SK-N-SH (cell line): ENCODE measurements at regions not wholly inside any gene's neighbourhood (a gene's known extent, or its start where the extent isn't known, plus 50 kb on each side); places are given as distances from the start of the nearest gene placed in this dataset.

ENCODE experiments used
- CTCF ChIA-PET: fragments of 300-600, 350-600 bp; formaldehyde crosslinking; extraction: SDS; loops from one replicate; lab custom pipeline; 2021; lab: Yijun Ruan, JAX
- POLR2A ChIA-PET: fragments of 350-600 bp; sonication (Branson Sonifier 250); formaldehyde crosslinking; extraction: SDS; loops from one replicate; lab custom pipeline; 2020; ENCODE audit warnings: antibody characterized with exemption, inconsistent platforms; lab: Yijun Ruan, JAX
- DNase-seq: peaks from one replicate; pipeline ENCODE4 v3.0.0; 2012
- H2AFZ ChIP-seq: fragments of 200-600 bp; sonication (generic); 2 replicates; pipeline ENCODE4 v1.8.1; 2016; ENCODE audit warnings: antibody characterized with exemption, mild to moderate bottlenecking, low read depth
- H3F3A ChIP-seq: fragments of 200-600 bp; sonication (generic); replicated peaks from 2 replicates; pipeline ENCODE3; 2016; ENCODE audit warnings: antibody characterized with exemption, mild to moderate bottlenecking; ENCODE audit not compliant: insufficient read depth
- H3K27ac ChIP-seq, 2 experiments: fragments of 200-500 bp in 1 of 2; fragments of 200-600 bp in 1 of 2; sonication (Bioruptor generic) in 1 of 2; sonication (generic), shearing (Covaris generic) in 1 of 2; 2 replicates each; pipeline versions ENCODE4 v1.5.1 to v1.6.1; 2014 to 2016; ENCODE audit warnings: low read depth in 2 of 2, inconsistent platforms in 1 of 2, low read length in 1 of 2, mild to moderate bottlenecking in 1 of 2, mixed read lengths in 1 of 2
- H3K27me3 ChIP-seq: fragments of 200-600 bp; sonication (generic), shearing (Covaris generic); 2 replicates; pipeline ENCODE4 v1.6.1; 2016; ENCODE audit warnings: mixed run types; ENCODE audit not compliant: insufficient read depth
- H3K36me3 ChIP-seq, 2 experiments: fragments of 200-500 bp in 1 of 2; fragments of 200-600 bp in 1 of 2; sonication (Bioruptor generic) in 1 of 2; sonication (generic) in 1 of 2; replicated peaks in 1 of 2; 2 replicates each; pipeline versions ENCODE3 to v1.5.1; 2014 to 2016; ENCODE audit warnings: low read length in 1 of 2, mild to moderate bottlenecking in 1 of 2; ENCODE audit not compliant: insufficient read depth in 2 of 2, control insufficient read depth in 1 of 2
- H3K4me1 ChIP-seq, 2 experiments: fragments of 200-500 bp in 1 of 2; fragments of 200-600 bp in 1 of 2; sonication (Bioruptor generic) in 1 of 2; sonication (generic), shearing (Covaris generic) in 1 of 2; 2 replicates each; pipeline versions ENCODE4 v1.5.1 to v1.6.1; 2014 to 2016; ENCODE audit warnings: low read depth in 1 of 2, low read length in 1 of 2, mixed run types in 1 of 2; ENCODE audit not compliant: insufficient read depth in 2 of 2, control insufficient read depth in 1 of 2
- H3K4me2 ChIP-seq: fragments of 200-600 bp; sonication (generic), shearing (Covaris generic); 2 replicates; pipeline ENCODE4 v1.6.1; 2017; ENCODE audit warnings: mixed run types
- H3K4me3 ChIP-seq, 2 experiments: fragments of 200-500 bp in 1 of 2; fragments of 200-600 bp in 1 of 2; sonication (Bioruptor generic) in 1 of 2; sonication (generic), shearing (Covaris generic) in 1 of 2; 2 replicates each; pipeline versions ENCODE4 v1.5.1 to v1.8.1; 2014 to 2016; ENCODE audit warnings: low read depth in 2 of 2, inconsistent platforms in 1 of 2, low read length in 1 of 2, mild to moderate bottlenecking in 1 of 2, mixed read lengths in 1 of 2, moderate library complexity in 1 of 2
- H3K79me2 ChIP-seq: fragments of 200-600 bp; sonication (generic); 2 replicates; pipeline ENCODE4 v1.8.1; 2017; ENCODE audit warnings: mild to moderate bottlenecking; ENCODE audit not compliant: insufficient read depth
- H3K9ac ChIP-seq: fragments of 200-600 bp; sonication (generic); 2 replicates; pipeline ENCODE4 v1.6.1; 2017; ENCODE audit warnings: mixed run types
- H3K9me2 ChIP-seq: fragments of 200-600 bp; sonication (generic); 2 replicates; pipeline ENCODE4 v1.6.1; 2017; ENCODE audit warnings: mixed run types
- H3K9me3 ChIP-seq: fragments of 200-600 bp; sonication (generic); 2 replicates; pipeline ENCODE4 v1.6.1; 2017; ENCODE audit warnings: mixed run types, mild to moderate bottlenecking, moderate library complexity
- H4K20me1 ChIP-seq: fragments of 200-600 bp; sonication (generic); 2 replicates; pipeline ENCODE4 v1.6.1; 2017; ENCODE audit warnings: mild to moderate bottlenecking, mixed run types; ENCODE audit not compliant: insufficient read depth
- ELF1 ChIP-seq: IDR thresholded peaks from 2 replicates; pipeline ENCODE4 v1.4.0; 2012
- EP300 ChIP-seq, 2 experiments: IDR thresholded peaks; 2 replicates each; pipeline versions ENCODE4 v1.4.0 to v1.6.1; 2012; ENCODE audit warnings: borderline replicate concordance in 1 of 2, low read depth in 1 of 2, low read length in 1 of 2
- EZH2phosphoT487 ChIP-seq: fragments of 200-600 bp; sonication (generic); IDR thresholded peaks from 2 replicates; pipeline ENCODE4 v1.6.1; 2017; ENCODE audit warnings: low read depth, mixed run types, mild to moderate bottlenecking, antibody characterized with exemption, moderate library complexity, borderline replicate concordance
- GATA2 ChIP-seq: sonication (generic); formaldehyde crosslinking; IDR thresholded peaks from 2 replicates; pipeline ENCODE4 v1.5.0; 2020; ENCODE audit warnings: mild to moderate bottlenecking, missing genetic modification reagents
- MEF2A ChIP-seq: IDR thresholded peaks from 2 replicates; pipeline ENCODE4 v1.4.0; 2012; ENCODE audit warnings: low read depth, borderline replicate concordance
- MXI1 ChIP-seq: IDR thresholded peaks from 2 replicates; pipeline ENCODE4 v1.6.1; 2012; ENCODE audit warnings: mild to moderate bottlenecking, low read depth, low read length, improper control_type of control experiment
- NFIC ChIP-seq: IDR thresholded peaks from 2 replicates; pipeline ENCODE4 v1.4.0; 2012; ENCODE audit warnings: borderline replicate concordance
- NRF1 ChIP-seq: IDR thresholded peaks from 2 replicates; pipeline ENCODE4 v1.6.1; 2012; ENCODE audit warnings: low read depth, mild to moderate bottlenecking, low read length
- RFX5 ChIP-seq: IDR thresholded peaks from 2 replicates; pipeline ENCODE4 v1.6.1; 2012; ENCODE audit warnings: mild to moderate bottlenecking, improper control_type of control experiment, low read length
- RXRA ChIP-seq: IDR thresholded peaks from 2 replicates; pipeline ENCODE4 v1.4.0; 2012; ENCODE audit warnings: low read depth, mild to moderate bottlenecking, borderline replicate concordance
- SMC3 ChIP-seq: IDR thresholded peaks from 2 replicates; pipeline ENCODE4 v1.6.1; 2012; ENCODE audit warnings: low read depth, low read length, improper control_type of control experiment
- TAF1 ChIP-seq: IDR thresholded peaks from 2 replicates; pipeline ENCODE4 v1.6.1; 2012; ENCODE audit warnings: low read depth, mild to moderate bottlenecking, low read length, moderate library complexity, borderline replicate concordance
- TCF12 ChIP-seq: IDR thresholded peaks from 2 replicates; pipeline ENCODE4 v1.4.0; 2012
- WGBS: methylation state at CpG from one replicate; pipeline ENCODE4 v1.1.6; 2017; ENCODE audit warnings: low lambda C conversion rate; 5-methylcytosine and 5-hydroxymethylcytosine counted together
- TF ChIP-seq, protein P1 (sequence below): fragments of 150-350 bp; IDR thresholded peaks from 2 replicates; pipeline ENCODE4 v1.6.1; 2017; ENCODE audit warnings: antibody characterized with exemption, low read length, low read depth, borderline replicate concordance
- TF ChIP-seq, protein P2 (sequence below): IDR thresholded peaks from 2 replicates; pipeline ENCODE4 v1.4.0; 2012; ENCODE audit warnings: low read depth, borderline replicate concordance
- TF ChIP-seq, protein P3 (sequence below): fragments of 200-600 bp; sonication (generic); IDR thresholded peaks from 2 replicates; pipeline ENCODE4 v1.6.1; 2017; ENCODE audit warnings: antibody characterized with exemption, mild to moderate bottlenecking, moderate library complexity
- TF ChIP-seq, protein P4 (sequence below): IDR thresholded peaks from 2 replicates; pipeline ENCODE4 v1.4.0; 2012; ENCODE audit warnings: low read depth
- TF ChIP-seq, protein P5 (sequence below): IDR thresholded peaks from 2 replicates; pipeline ENCODE4 v1.6.1; 2012; ENCODE audit warnings: mild to moderate bottlenecking, low read depth, low read length, moderate library complexity

DNA sequence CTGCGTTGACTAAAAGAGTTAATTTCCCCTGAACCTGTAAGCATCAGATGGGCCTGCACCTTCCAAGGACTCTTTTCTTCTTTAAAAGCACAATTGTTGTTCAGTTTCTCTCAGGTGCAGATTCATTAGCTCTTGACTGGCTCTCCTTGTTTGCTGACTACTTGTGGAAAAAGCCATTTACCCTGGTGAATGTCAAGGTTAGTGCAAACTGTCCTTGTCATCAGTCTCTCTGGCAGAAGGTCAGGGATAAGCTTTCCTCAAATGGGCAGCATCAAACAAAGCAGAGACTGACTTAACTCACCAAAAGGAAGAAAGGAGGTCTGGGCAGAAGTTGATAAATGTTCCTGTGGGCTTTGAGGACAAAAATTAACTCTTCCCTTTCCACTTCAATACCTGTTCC, 922.7 kb downstream of the BCL11A start:
- Histone ChIP-seq H3K9ac (no peak overlapping the region), H3K36me3 (no peaks in the 10 kb centered on the region), H3K4me3 (no peak overlapping the region), H3K9me2 (0 out of 2 replicates have a peak, but pooled peaks cover 2% of the 10 kb centered on the region), H4K20me1 (no peaks in the 10 kb centered on the region), H3K79me2 (no peaks in the 10 kb centered on the region), H3K27ac (no peak overlapping the region), H3K4me2 (no peak overlapping the region), H3K9me3 (no peaks in the 10 kb centered on the region; the same call in 1 of the 2 replicates)
- TF ChIP-seq MXI1 (no peak), TAF1 (no peak), NRF1 (no peak), SMC3 (no peak), EP300 (IDR thresholded peaks at IDR 0.05; ENCODE audit: borderline replicate concordance in 1 of 2, low read depth in 1 of 2, low read length in 1 of 2) (no peak), ELF1 (no peak), RXRA (no peak), NFIC (no peak), RFX5 (no peak), MEF2A (no peak), TCF12 (no peak), EZH2phosphoT487 (no peak), GATA2 (CRISPR knock-in tag) (no peak)
- TF ChIP-seq, protein P1, sequence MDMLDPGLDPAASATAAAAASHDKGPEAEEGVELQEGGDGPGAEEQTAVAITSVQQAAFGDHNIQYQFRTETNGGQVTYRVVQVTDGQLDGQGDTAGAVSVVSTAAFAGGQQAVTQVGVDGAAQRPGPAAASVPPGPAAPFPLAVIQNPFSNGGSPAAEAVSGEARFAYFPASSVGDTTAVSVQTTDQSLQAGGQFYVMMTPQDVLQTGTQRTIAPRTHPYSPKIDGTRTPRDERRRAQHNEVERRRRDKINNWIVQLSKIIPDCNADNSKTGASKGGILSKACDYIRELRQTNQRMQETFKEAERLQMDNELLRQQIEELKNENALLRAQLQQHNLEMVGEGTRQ, result no peak
- TF ChIP-seq, protein P2, sequence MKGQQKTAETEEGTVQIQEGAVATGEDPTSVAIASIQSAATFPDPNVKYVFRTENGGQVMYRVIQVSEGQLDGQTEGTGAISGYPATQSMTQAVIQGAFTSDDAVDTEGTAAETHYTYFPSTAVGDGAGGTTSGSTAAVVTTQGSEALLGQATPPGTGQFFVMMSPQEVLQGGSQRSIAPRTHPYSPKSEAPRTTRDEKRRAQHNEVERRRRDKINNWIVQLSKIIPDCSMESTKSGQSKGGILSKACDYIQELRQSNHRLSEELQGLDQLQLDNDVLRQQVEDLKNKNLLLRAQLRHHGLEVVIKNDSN, result no peak
- TF ChIP-seq, protein P3, sequence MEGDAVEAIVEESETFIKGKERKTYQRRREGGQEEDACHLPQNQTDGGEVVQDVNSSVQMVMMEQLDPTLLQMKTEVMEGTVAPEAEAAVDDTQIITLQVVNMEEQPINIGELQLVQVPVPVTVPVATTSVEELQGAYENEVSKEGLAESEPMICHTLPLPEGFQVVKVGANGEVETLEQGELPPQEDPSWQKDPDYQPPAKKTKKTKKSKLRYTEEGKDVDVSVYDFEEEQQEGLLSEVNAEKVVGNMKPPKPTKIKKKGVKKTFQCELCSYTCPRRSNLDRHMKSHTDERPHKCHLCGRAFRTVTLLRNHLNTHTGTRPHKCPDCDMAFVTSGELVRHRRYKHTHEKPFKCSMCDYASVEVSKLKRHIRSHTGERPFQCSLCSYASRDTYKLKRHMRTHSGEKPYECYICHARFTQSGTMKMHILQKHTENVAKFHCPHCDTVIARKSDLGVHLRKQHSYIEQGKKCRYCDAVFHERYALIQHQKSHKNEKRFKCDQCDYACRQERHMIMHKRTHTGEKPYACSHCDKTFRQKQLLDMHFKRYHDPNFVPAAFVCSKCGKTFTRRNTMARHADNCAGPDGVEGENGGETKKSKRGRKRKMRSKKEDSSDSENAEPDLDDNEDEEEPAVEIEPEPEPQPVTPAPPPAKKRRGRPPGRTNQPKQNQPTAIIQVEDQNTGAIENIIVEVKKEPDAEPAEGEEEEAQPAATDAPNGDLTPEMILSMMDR, result no peak
- TF ChIP-seq, protein P4, sequence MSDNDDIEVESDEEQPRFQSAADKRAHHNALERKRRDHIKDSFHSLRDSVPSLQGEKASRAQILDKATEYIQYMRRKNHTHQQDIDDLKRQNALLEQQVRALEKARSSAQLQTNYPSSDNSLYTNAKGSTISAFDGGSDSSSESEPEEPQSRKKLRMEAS, result no peak
- TF ChIP-seq, protein P5, sequence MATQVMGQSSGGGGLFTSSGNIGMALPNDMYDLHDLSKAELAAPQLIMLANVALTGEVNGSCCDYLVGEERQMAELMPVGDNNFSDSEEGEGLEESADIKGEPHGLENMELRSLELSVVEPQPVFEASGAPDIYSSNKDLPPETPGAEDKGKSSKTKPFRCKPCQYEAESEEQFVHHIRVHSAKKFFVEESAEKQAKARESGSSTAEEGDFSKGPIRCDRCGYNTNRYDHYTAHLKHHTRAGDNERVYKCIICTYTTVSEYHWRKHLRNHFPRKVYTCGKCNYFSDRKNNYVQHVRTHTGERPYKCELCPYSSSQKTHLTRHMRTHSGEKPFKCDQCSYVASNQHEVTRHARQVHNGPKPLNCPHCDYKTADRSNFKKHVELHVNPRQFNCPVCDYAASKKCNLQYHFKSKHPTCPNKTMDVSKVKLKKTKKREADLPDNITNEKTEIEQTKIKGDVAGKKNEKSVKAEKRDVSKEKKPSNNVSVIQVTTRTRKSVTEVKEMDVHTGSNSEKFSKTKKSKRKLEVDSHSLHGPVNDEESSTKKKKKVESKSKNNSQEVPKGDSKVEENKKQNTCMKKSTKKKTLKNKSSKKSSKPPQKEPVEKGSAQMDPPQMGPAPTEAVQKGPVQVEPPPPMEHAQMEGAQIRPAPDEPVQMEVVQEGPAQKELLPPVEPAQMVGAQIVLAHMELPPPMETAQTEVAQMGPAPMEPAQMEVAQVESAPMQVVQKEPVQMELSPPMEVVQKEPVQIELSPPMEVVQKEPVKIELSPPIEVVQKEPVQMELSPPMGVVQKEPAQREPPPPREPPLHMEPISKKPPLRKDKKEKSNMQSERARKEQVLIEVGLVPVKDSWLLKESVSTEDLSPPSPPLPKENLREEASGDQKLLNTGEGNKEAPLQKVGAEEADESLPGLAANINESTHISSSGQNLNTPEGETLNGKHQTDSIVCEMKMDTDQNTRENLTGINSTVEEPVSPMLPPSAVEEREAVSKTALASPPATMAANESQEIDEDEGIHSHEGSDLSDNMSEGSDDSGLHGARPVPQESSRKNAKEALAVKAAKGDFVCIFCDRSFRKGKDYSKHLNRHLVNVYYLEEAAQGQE, result no peak
- TF ChIP-seq, all 33 proteins: peak for 0
- Histone ChIP-seq H3K27me3 (no peaks in the 10 kb centered on the region), H2AFZ (no peak overlapping the region), H3K4me1 (no peaks in the 10 kb centered on the region), H3F3A (no peaks in the 10 kb centered on the region)
- ChIA-PET POLR2A (no interaction called here), CTCF (no interaction called here)
- DNase-seq, result no peak
- WGBS, result 0% methylated on average over 1 of the region's 1 CpG
